ENCODE measurements at regions not wholly inside any gene's neighbourhood (a gene's known extent, or its start where the extent isn't known, plus 50 kb on each side); places are given as distances from the start of the nearest gene placed in this dataset.
"Not testable (repeated sequence)": the region's sequence is repeated elsewhere in the genome, so short reads cannot be mapped to it uniquely, and the experiment has no call there.

GRCh38 chr7:106713452-106713851 lies 52.5 kb upstream of the CCDC71L start:
- not testable (repeated sequence) for H4K20me1 ChIP-seq (ENCODE audit: insufficient read depth, poor library complexity, severe bottlenecking); H3K9me2 ChIP-seq (replicated peaks; ENCODE audit: insufficient read depth); H3K4me3 ChIP-seq; H3K36me3 ChIP-seq (replicated peaks; ENCODE audit: insufficient read depth, low read depth); H2AFZ ChIP-seq; H3K4me2 ChIP-seq; H3K27me3 ChIP-seq; H3K4me1 ChIP-seq (ENCODE audit: insufficient read depth); DNase-seq (ENCODE audit: low spot score); H3K79me2 ChIP-seq; H3K9me3 ChIP-seq (ENCODE audit: low read depth); H3K27ac ChIP-seq
- 95% methylated on average over 1 of the region's 1 CpG for WGBS (ENCODE audit: low lambda C conversion rate, missing lambda C conversion rate)

DNA sequence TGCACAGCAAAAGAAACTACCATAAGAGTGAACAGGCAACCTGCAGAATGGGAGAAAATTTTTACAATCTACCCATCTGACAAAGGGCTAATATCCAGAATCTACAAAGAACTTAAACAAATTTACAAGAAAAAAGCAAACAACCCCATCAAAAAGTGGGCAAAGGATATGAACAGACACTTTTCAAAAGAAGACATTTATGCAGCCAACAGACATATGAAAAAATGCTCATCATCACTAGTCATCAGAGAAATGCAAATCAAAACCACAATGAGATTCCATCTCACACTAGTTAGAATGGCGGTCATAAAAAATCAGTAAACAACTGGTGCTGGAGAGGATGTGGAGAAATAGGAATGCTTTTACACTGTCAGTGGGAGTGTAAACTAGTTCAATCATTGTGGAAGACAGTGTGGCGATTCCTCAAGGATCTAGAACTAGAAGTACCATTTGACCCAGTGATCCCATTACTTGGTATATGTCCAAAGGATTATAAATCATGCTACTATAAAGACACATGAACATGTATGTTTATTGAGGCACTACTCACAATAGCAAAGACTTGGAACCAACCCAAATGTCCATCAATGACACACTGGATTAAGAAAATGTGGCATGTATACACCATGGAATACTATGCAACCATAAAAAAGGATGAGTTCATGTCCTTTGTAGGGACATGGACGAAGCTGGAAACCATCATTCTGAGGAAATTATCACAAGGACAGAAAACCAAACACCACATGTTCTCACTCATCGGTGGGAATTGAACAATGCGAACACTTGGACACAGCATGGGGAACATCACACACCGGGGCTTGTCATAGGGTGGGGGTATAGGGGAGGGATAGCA lies 53.9 kb upstream of the CCDC71L start:
- not testable (repeated sequence) for H3K4me3 ChIP-seq; H3K27ac ChIP-seq; H3K4me1 ChIP-seq (ENCODE audit: insufficient read depth); H3K79me2 ChIP-seq; H3K9me2 ChIP-seq (replicated peaks; ENCODE audit: insufficient read depth); H3K27me3 ChIP-seq; H4K20me1 ChIP-seq (ENCODE audit: insufficient read depth, poor library complexity, severe bottlenecking); H3K36me3 ChIP-seq (replicated peaks; ENCODE audit: insufficient read depth, low read depth); DNase-seq (ENCODE audit: low spot score); H3K4me2 ChIP-seq; H3K9me3 ChIP-seq (ENCODE audit: low read depth); H2AFZ ChIP-seq
- 93% methylated on average over 6 of the region's 6 CpGs for WGBS (ENCODE audit: low lambda C conversion rate, missing lambda C conversion rate)

DNA sequence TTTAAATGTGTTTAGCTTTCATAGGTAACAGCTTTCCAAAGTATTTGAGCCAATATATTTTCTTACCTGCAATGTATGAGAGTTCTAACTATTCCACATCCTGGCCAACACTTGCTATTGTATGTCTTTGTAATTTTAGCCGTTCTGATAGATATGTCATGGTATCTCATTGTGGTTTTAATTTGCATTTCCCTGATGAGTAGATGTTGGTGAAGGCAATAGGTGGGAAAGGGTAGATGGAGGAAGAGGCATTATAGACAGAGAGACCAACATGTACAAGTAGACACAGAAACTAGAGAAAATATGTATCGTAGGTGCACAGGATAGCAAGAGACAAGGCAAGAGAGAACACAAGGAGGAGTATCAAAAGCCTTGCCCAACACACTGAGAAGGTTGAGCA lies 54.8 kb upstream of the CCDC71L start:
- Histone ChIP-seq H3K4me2 (no peak overlapping the region), H3K9me2 (replicated peaks; ENCODE audit: insufficient read depth) (no peaks in the 10 kb centered on the region), H3K27ac (no peak overlapping the region), H2AFZ (no peak overlapping the region), H3K79me2 (no peaks in the 10 kb centered on the region), H3K36me3 (replicated peaks; ENCODE audit: insufficient read depth, low read depth) (no peaks in the 10 kb centered on the region), H3K4me3 (no peak overlapping the region), H3K4me1 (ENCODE audit: insufficient read depth) (peaks cover 8% of the 10 kb centered on the region), H3K27me3 (no peaks in the 10 kb centered on the region), H3K9me3 (ENCODE audit: low read depth) (no peaks in the 10 kb centered on the region), H4K20me1 (ENCODE audit: insufficient read depth, poor library complexity, severe bottlenecking) (no peaks in the 10 kb centered on the region)
- no peak for TF ChIP-seq EZH2phosphoT487 (IDR thresholded peaks at IDR 0.05; ENCODE audit: low read depth, severe bottlenecking, unreplicated experiment)
- no peak for TF ChIP-seq EZH2 (IDR thresholded peaks at IDR 0.05; ENCODE audit: borderline replicate concordance)
- TF ChIP-seq CTCF (IDR thresholded peaks at IDR 0.05; ENCODE audit: poor library complexity), result no peak
- DNase-seq (ENCODE audit: low spot score), result no peak
- 98% methylated on average over 2 of the region's 2 CpGs for WGBS (ENCODE audit: low lambda C conversion rate, missing lambda C conversion rate)

DNA sequence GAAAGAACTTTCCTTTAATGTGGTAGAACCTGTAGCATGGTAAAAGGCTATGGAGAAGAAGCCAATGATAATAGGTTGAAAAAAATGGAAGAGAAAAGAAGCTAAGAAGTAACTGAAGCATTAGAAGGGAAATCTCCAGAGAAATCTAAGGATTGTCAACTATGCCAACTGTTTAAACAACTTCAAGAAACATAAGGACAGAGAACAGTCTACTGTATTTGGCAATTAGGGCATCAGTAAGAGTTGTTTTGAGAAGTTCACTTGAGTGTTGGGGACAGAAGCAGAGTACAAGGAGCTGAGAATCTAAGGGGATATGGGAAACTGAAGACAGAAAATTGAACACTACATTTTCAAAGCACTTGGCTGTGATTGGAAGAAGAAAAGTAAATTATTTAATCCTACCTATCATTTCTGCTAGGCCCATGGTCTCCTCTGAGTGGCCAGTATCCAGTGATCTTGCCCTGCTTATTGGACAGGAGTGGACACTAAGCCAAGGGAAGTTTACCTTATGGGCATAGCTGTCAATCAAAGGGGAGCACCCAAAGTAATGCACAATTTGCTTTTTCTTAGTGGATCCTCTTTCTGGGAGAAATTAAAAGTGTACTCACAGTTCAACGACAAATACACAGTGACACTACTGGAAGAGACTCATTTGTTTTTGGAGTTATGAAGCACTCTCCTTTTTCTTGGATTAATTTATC lies 56.4 kb upstream of the CCDC71L start:
- Histone ChIP-seq H3K4me1 (ENCODE audit: insufficient read depth) (peaks cover 8% of the 10 kb centered on the region), H3K27me3 (no peaks in the 10 kb centered on the region), H3K4me3 (no peak overlapping the region), H3K9me2 (replicated peaks; ENCODE audit: insufficient read depth) (no peaks in the 10 kb centered on the region), H3K27ac (peak overlapping the region; percentile 38), H3K79me2 (no peaks in the 10 kb centered on the region), H4K20me1 (ENCODE audit: insufficient read depth, poor library complexity, severe bottlenecking) (no peaks in the 10 kb centered on the region), H3K4me2 (no peak overlapping the region), H3K9me3 (ENCODE audit: low read depth) (no peaks in the 10 kb centered on the region), H2AFZ (no peak overlapping the region), H3K36me3 (replicated peaks; ENCODE audit: insufficient read depth, low read depth) (no peaks in the 10 kb centered on the region)
- no peak for DNase-seq (ENCODE audit: low spot score)
- 96% methylated on average over 1 of the region's 1 CpG for WGBS (ENCODE audit: low lambda C conversion rate, missing lambda C conversion rate)
- no peak for TF ChIP-seq EZH2phosphoT487 (IDR thresholded peaks at IDR 0.05; ENCODE audit: low read depth, severe bottlenecking, unreplicated experiment)
- no peak for TF ChIP-seq CTCF (IDR thresholded peaks at IDR 0.05; ENCODE audit: poor library complexity)
- TF ChIP-seq EZH2 (IDR thresholded peaks at IDR 0.05; ENCODE audit: borderline replicate concordance), result no peak
